ENCODE measurements at regions not wholly inside any gene's neighbourhood (a gene's known extent, or its start where the extent isn't known, plus 50 kb on each side); places are given as distances from the start of the nearest gene placed in this dataset.

- DNase-seq = no peak
Observed at GRCh38 chr13:73481886-73482445, 423.2 kb downstream of the KLF5 start.

GRCh38 chr13:73480779-73481559 lies 422.2 kb downstream of the KLF5 start:
- no peak for DNase-seq

GRCh38 chr13:73479856-73480255 lies 421.1 kb downstream of the KLF5 start:
- no peak for DNase-seq

- DNase-seq = no peak
Observed at GRCh38 chr13:73479351-73479750, 420.5 kb downstream of the KLF5 start.

- DNase-seq = no peak
Observed at GRCh38 chr13:73477441-73477840, 418.6 kb downstream of the KLF5 start.

- no peak for DNase-seq
Observed at GRCh38 chr13:73473016-73473415, 414.2 kb downstream of the KLF5 start.

GRCh38 chr13:73467125-73467524 lies 408.3 kb downstream of the KLF5 start:
- no peak for DNase-seq

- DNase-seq = no peak
Observed at GRCh38 chr13:73466561-73466960, 407.8 kb downstream of the KLF5 start.

- peak; percentile 2 for DNase-seq
Observed at GRCh38 chr13:73465617-73465971, 406.8 kb downstream of the KLF5 start.

GRCh38 chr13:73464758-73465616 lies 406.2 kb downstream of the KLF5 start:
- DNase-seq = no peak

GRCh38 chr13:73462241-73462640 lies 403.4 kb downstream of the KLF5 start:
- DNase-seq = no peak

- peak; percentile 71 for DNase-seq
Observed at GRCh38 chr13:73451221-73452029, 392.6 kb downstream of the KLF5 start.

GRCh38 chr13:73450583-73450982 lies 391.8 kb downstream of the KLF5 start:
- peak; percentile 3 for DNase-seq

- no peak for DNase-seq
Observed at GRCh38 chr13:73449252-73449651, 390.4 kb downstream of the KLF5 start.

- peak; percentile 33 for DNase-seq
Observed at GRCh38 chr13:73440296-73440895, 381.6 kb downstream of the KLF5 start.

GRCh38 chr13:73433890-73434289 lies 375.1 kb downstream of the KLF5 start:
- no peak for DNase-seq

GRCh38 chr13:73433458-73433857 lies 374.7 kb downstream of the KLF5 start:
- no peak for DNase-seq

GRCh38 chr13:73429701-73430100 lies 370.9 kb downstream of the KLF5 start:
- DNase-seq = peak; percentile 45

- peak; percentile 24 for DNase-seq
Observed at GRCh38 chr13:73428706-73429105, 369.9 kb downstream of the KLF5 start.

GRCh38 chr13:73428137-73428536 lies 369.3 kb downstream of the KLF5 start:
- DNase-seq = peak; percentile 30

- DNase-seq = no peak
Observed at GRCh38 chr13:73422973-73423372, 364.2 kb downstream of the KLF5 start.

- peak; percentile 37 for DNase-seq
Observed at GRCh38 chr13:73421310-73421912, 362.6 kb downstream of the KLF5 start.

Measured in DMS53 (cell line).